ENCODE measurements at regions not wholly inside any gene's neighbourhood (a gene's known extent, or its start where the extent isn't known, plus 50 kb on each side); places are given as distances from the start of the nearest gene placed in this dataset.

DNA sequence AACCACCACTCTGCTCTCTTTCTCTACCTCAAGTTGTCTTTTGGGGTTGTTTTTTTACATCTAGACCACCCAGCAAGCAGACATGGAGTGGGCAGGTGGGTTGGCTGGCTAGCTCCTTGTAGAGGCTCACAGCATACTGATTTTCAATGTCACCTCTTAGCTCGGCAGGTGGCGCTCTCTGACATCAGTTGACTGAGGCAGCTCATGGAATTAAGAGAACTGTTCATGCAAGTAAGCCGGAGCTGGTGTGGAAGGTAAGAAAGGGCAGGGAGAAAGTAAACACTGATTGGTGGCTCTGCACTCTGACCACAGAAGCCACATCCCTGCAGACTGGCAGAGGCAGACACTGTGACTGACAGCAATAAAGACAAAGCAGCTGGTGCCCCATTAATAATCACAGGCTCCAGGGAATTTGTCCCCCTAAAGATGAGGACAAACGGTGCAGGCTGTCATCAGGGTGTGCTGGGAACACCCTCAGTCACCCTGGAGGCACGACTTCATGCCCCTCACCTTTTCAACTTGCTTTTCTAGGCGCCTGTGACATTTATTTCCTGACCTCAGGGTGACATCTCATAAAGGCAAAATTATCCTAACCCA is 226.8 kb downstream of the LMX1A start:
- TF ChIP-seq, protein P1, sequence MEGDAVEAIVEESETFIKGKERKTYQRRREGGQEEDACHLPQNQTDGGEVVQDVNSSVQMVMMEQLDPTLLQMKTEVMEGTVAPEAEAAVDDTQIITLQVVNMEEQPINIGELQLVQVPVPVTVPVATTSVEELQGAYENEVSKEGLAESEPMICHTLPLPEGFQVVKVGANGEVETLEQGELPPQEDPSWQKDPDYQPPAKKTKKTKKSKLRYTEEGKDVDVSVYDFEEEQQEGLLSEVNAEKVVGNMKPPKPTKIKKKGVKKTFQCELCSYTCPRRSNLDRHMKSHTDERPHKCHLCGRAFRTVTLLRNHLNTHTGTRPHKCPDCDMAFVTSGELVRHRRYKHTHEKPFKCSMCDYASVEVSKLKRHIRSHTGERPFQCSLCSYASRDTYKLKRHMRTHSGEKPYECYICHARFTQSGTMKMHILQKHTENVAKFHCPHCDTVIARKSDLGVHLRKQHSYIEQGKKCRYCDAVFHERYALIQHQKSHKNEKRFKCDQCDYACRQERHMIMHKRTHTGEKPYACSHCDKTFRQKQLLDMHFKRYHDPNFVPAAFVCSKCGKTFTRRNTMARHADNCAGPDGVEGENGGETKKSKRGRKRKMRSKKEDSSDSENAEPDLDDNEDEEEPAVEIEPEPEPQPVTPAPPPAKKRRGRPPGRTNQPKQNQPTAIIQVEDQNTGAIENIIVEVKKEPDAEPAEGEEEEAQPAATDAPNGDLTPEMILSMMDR (IDR thresholded peaks at IDR 0.05) = peak in 1 of 4 experiments; percentile 24
- TF ChIP-seq POLR2AphosphoS5 (IDR thresholded peaks at IDR 0.05) = no peak
